Loucy (cell line): ENCODE measurements at regions not wholly inside any gene's neighbourhood (a gene's known extent, or its start where the extent isn't known, plus 50 kb on each side); places are given as distances from the start of the nearest gene placed in this dataset.

Experiments
- H2AFZ ChIP-seq: fragments of 200-600 bp; sonication (generic); 2 replicates; pipeline ENCODE4 v1.6.0; 2016; ENCODE audit warnings: antibody characterized with exemption, mild to moderate bottlenecking, low read length, moderate library complexity
- H3F3A ChIP-seq: fragments of 200-600 bp; 2 replicates; pipeline ENCODE4 v1.6.0; 2016; ENCODE audit warnings: antibody characterized with exemption, low read depth, mild to moderate bottlenecking
- H3K27me3 ChIP-seq: fragments of 200-600 bp; sonication (generic); 2 replicates; pipeline ENCODE4 v1.6.1; 2014; ENCODE audit warnings: low read length, mild to moderate bottlenecking; ENCODE audit not compliant: insufficient read depth, poor library complexity, severe bottlenecking
- H3K36me3 ChIP-seq: fragments of 200-600 bp; sonication (generic); 2 replicates; pipeline ENCODE4 v1.6.1; 2016; ENCODE audit warnings: low read length; ENCODE audit not compliant: insufficient read depth
- H3K4me1 ChIP-seq: fragments of 200-600 bp; sonication (generic); 2 replicates; pipeline ENCODE4 v1.5.1; 2014; ENCODE audit warnings: low read length, mild to moderate bottlenecking; ENCODE audit not compliant: insufficient read depth, poor library complexity, severe bottlenecking
- H3K4me2 ChIP-seq: fragments of 200-600 bp; sonication (generic); 2 replicates; pipeline ENCODE4 v1.6.0; 2014; ENCODE audit warnings: antibody characterized with exemption, low read length, low read depth, mild to moderate bottlenecking; ENCODE audit not compliant: poor library complexity, severe bottlenecking
- H3K4me3 ChIP-seq: fragments of 200-600 bp; sonication (generic); 2 replicates; pipeline ENCODE4 v1.5.1; 2014; ENCODE audit warnings: low read length, mild to moderate bottlenecking, mixed read lengths; ENCODE audit not compliant: poor library complexity, severe bottlenecking
- H3K79me2 ChIP-seq: fragments of 200-600 bp; sonication (generic); 2 replicates; pipeline ENCODE4 v1.6.1; 2014; ENCODE audit warnings: low read length; ENCODE audit not compliant: insufficient read depth
- H3K9ac ChIP-seq: fragments of 200-600 bp; sonication (generic); 2 replicates; pipeline ENCODE4 v1.6.0; 2014; ENCODE audit warnings: mild to moderate bottlenecking, low read depth, low read length, moderate library complexity; ENCODE audit not compliant: poor library complexity, severe bottlenecking
- H3K9me2 ChIP-seq: fragments of 200-600 bp; sonication (generic); replicated peaks from 2 replicates; pipeline ENCODE4 v1.6.1; 2016; ENCODE audit warnings: low read depth, low read length, mixed read lengths
- H3K9me3 ChIP-seq: fragments of 200-600 bp; sonication (generic); 2 replicates; pipeline ENCODE4 v1.6.1; 2014; ENCODE audit warnings: mild to moderate bottlenecking, antibody characterized with exemption, low read length, low read depth; ENCODE audit not compliant: insufficient read depth
- H4K20me1 ChIP-seq: fragments of 200-600 bp; sonication (generic); 2 replicates; pipeline ENCODE4 v1.6.0; 2014; ENCODE audit warnings: antibody characterized with exemption, low read length, mild to moderate bottlenecking; ENCODE audit not compliant: insufficient read depth, poor library complexity, severe bottlenecking
- EZH2phosphoT487 ChIP-seq: fragments of 200-600 bp; IDR thresholded peaks from 2 replicates; pipeline ENCODE4 v1.6.1; 2018; ENCODE audit warnings: antibody characterized with exemption, mild to moderate bottlenecking, moderate library complexity, borderline replicate concordance
- TF ChIP-seq, protein P1 (sequence below): fragments of 200-600 bp; sonication (generic); conservative IDR thresholded peaks from 2 replicates; pipeline ENCODE4 v1.5.1; 2014; ENCODE audit warnings: mild to moderate bottlenecking, antibody characterized with exemption, low read length

DNA sequence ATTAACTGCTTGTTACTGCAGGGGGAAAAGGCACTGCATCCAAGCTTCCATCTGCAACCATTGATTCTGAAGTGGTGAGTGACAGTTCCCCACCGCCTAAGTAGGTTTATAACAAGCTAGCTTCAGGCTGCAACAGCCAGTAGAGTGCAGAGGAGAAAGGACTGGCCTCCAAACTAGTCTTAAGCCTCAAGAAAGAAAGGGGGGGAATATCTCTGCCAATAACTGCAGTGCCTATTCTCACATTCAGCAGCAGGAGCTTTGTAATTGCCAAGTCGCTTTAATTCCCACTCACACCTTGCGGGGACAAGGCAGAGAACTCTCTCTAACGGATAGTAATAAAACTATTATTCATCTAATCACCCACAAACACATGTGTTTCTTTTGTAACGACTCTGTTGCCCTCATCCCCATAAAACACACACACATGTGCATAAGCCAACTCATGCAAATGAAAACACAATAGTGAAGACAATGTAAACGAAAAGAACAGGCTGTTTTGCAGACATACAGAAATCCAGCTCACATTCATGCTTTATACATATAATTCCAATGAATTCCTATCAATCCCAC, 1963.3 kb upstream of the PIK3C3 start:
- H3K79me2 ChIP-seq = no peaks in the 10 kb centered on the region

DNA sequence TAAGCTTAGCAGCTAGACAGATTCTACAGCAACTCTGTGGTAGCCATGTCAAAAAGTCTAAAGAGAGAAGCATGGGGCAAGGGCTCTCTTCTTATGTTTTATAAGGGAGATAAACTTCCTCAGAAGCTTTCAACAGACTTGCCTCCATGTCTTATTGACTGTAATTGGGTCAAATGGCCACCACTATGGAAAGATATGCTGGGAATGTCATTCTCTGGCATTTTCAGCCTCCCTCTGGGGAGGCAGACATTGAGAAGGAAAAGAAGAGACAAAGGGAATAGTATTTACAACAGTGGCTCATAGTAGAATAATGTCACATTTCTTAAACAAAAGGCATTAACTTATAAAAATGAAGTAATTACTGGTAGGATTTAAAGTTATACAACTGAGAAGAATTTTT, 1964.5 kb upstream of the PIK3C3 start:
- TF ChIP-seq, protein P1, sequence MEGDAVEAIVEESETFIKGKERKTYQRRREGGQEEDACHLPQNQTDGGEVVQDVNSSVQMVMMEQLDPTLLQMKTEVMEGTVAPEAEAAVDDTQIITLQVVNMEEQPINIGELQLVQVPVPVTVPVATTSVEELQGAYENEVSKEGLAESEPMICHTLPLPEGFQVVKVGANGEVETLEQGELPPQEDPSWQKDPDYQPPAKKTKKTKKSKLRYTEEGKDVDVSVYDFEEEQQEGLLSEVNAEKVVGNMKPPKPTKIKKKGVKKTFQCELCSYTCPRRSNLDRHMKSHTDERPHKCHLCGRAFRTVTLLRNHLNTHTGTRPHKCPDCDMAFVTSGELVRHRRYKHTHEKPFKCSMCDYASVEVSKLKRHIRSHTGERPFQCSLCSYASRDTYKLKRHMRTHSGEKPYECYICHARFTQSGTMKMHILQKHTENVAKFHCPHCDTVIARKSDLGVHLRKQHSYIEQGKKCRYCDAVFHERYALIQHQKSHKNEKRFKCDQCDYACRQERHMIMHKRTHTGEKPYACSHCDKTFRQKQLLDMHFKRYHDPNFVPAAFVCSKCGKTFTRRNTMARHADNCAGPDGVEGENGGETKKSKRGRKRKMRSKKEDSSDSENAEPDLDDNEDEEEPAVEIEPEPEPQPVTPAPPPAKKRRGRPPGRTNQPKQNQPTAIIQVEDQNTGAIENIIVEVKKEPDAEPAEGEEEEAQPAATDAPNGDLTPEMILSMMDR = no peak
- no peak for TF ChIP-seq EZH2phosphoT487

More for the DNA sequence above, 1963.3 kb upstream of the PIK3C3 start:
- Histone ChIP-seq H3K9me2 (no peaks in the 10 kb centered on the region), H3K9me3 (no peaks in the 10 kb centered on the region), H3K4me3 (no peak overlapping the region), H3K4me1 (no peaks in the 10 kb centered on the region), H3K4me2 (no peak overlapping the region), H3F3A (no peaks in the 10 kb centered on the region), H3K36me3 (no peaks in the 10 kb centered on the region), H3K9ac (no peak overlapping the region), H4K20me1 (no peaks in the 10 kb centered on the region), H2AFZ (no peak overlapping the region), H3K27me3 (no peaks in the 10 kb centered on the region)
- TF ChIP-seq, protein P1 = no peak
- no peak for TF ChIP-seq EZH2phosphoT487

DNA sequence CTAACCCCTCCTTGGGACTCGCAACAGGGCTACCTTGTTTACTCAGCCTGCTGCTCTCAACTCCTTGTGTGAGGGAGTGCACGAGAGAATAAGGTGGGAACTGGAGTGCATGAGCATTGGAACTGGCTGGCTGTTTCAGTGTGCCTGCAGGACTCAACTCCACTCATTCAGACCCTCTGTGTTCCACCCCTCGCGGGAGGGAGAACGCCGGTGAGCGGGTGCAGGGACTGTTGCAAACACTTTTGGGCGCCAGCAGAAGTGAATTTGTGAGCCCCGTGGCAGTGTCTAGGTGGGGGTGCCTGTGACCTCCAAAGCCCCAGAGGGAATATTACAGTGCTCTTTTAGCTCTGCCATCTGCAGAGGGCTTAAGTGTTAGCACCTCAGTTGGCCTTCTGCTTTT, 1978.3 kb upstream of the PIK3C3 start:
- Histone ChIP-seq H3K79me2 (no peaks in the 10 kb centered on the region), H3K9ac (no peak overlapping the region), H3K4me1 (no peaks in the 10 kb centered on the region), H3K36me3 (no peaks in the 10 kb centered on the region), H3K9me2 (no peaks in the 10 kb centered on the region), H3K9me3 (no peaks in the 10 kb centered on the region), H3K27me3 (no peaks in the 10 kb centered on the region), H3K4me2 (no peak overlapping the region), H2AFZ (no peak overlapping the region), H4K20me1 (no peaks in the 10 kb centered on the region), H3F3A (no peaks in the 10 kb centered on the region), H3K4me3 (no peak overlapping the region)
- TF ChIP-seq EZH2phosphoT487 = no peak
- TF ChIP-seq, protein P1 = no peak

More for the DNA sequence above, 1964.5 kb upstream of the PIK3C3 start:
- H2AFZ ChIP-seq = no peak overlapping the region
- no peak overlapping the region for H3K4me2 ChIP-seq
- H3K79me2 ChIP-seq = no peaks in the 10 kb centered on the region
- no peaks in the 10 kb centered on the region for H3K36me3 ChIP-seq
- H3K9ac ChIP-seq = no peak overlapping the region
- H3K27me3 ChIP-seq = no peaks in the 10 kb centered on the region
- H3K4me1 ChIP-seq = no peaks in the 10 kb centered on the region
- H3F3A ChIP-seq = no peaks in the 10 kb centered on the region
- no peaks in the 10 kb centered on the region for H3K9me3 ChIP-seq
- no peaks in the 10 kb centered on the region for H3K9me2 ChIP-seq
- no peaks in the 10 kb centered on the region for H4K20me1 ChIP-seq
- no peak overlapping the region for H3K4me3 ChIP-seq
